Astrocyte (in vitro differentiated cells and primary cell): ENCODE measurements at regions not wholly inside any gene's neighbourhood (a gene's known extent, or its start where the extent isn't known, plus 50 kb on each side); places are given as distances from the start of the nearest gene placed in this dataset.

ENCODE experiments used
- DNase-seq: peaks from one replicate; pipeline ENCODE4 v3.0.0-alpha.2; 2010; ENCODE audit warnings: low read depth
- FAIRE-seq: peaks from 2 replicates; lab custom pipeline; 2011; peaks lifted over from hg19 to GRCh38; lab: Jason Lieb, UNC
- H2AFZ ChIP-seq: 2 replicates; pipeline ENCODE4 v1.6.0; 2012; ENCODE audit warnings: low read depth, low read length, inconsistent platforms
- H3K27ac ChIP-seq: 2 replicates; pipeline ENCODE4 v1.5.1; 2011; ENCODE audit warnings: low read depth, low read length, inconsistent platforms
- H3K27me3 ChIP-seq: 2 replicates; pipeline ENCODE4 v1.6.0; 2011; ENCODE audit warnings: low read length, inconsistent platforms; ENCODE audit not compliant: insufficient read depth
- H3K36me3 ChIP-seq: 2 replicates; pipeline ENCODE4 v1.5.1; 2011; ENCODE audit warnings: low read length, inconsistent platforms; ENCODE audit not compliant: insufficient read depth
- H3K4me1 ChIP-seq: 2 replicates; pipeline ENCODE4 v1.5.1; 2011; ENCODE audit warnings: low read length, inconsistent platforms; ENCODE audit not compliant: insufficient read depth
- H3K4me2 ChIP-seq: 2 replicates; pipeline ENCODE4 v1.6.0; 2012; ENCODE audit warnings: low read length, inconsistent platforms
- H3K4me3 ChIP-seq: 2 replicates; pipeline ENCODE4 v1.5.1; 2011; ENCODE audit warnings: low read depth, mild to moderate bottlenecking, low read length, inconsistent platforms; ENCODE audit not compliant: insufficient read depth
- H3K79me2 ChIP-seq: 2 replicates; pipeline ENCODE4 v1.6.0; 2012; ENCODE audit warnings: mild to moderate bottlenecking, low read length, inconsistent platforms; ENCODE audit not compliant: insufficient read depth
- H3K9ac ChIP-seq: 2 replicates; pipeline ENCODE4 v1.6.0; 2012; ENCODE audit warnings: mild to moderate bottlenecking, low read length, inconsistent platforms
- H3K9me3 ChIP-seq: 2 replicates; pipeline ENCODE4 v1.5.1; 2012; ENCODE audit warnings: low read depth, mild to moderate bottlenecking, low read length, inconsistent platforms; ENCODE audit not compliant: insufficient read depth
- H4K20me1 ChIP-seq: 2 replicates; pipeline ENCODE4 v1.6.0; 2012; ENCODE audit warnings: low read length, inconsistent platforms; ENCODE audit not compliant: insufficient read depth
- H3K27ac Mint-ChIP-seq: one replicate; pipeline ENCODE4 v1.8.0; 2021; ENCODE audit warnings: mild to moderate bottlenecking, mixed read lengths; ENCODE audit not compliant: unreplicated experiment
- H3K27me3 Mint-ChIP-seq: one replicate; pipeline ENCODE4 v1.8.0; 2021; ENCODE audit warnings: low read depth, mixed read lengths; ENCODE audit not compliant: unreplicated experiment
- H3K36me3 Mint-ChIP-seq: one replicate; pipeline ENCODE4 v1.8.0; 2021; ENCODE audit warnings: low read depth, mixed read lengths; ENCODE audit not compliant: unreplicated experiment
- H3K4me1 Mint-ChIP-seq: one replicate; pipeline ENCODE4 v1.8.0; 2021; ENCODE audit warnings: low read depth, mixed read lengths; ENCODE audit not compliant: unreplicated experiment
- H3K4me3 Mint-ChIP-seq: one replicate; pipeline ENCODE4 v1.8.0; 2021; ENCODE audit warnings: mild to moderate bottlenecking, moderate library complexity, mixed read lengths; ENCODE audit not compliant: unreplicated experiment
- H3K9me3 Mint-ChIP-seq: one replicate; pipeline ENCODE4 v1.8.0; 2021; ENCODE audit warnings: mild to moderate bottlenecking, mixed read lengths; ENCODE audit not compliant: unreplicated experiment
- CTCF ChIP-seq: IDR thresholded peaks from 2 replicates; pipeline ENCODE4 v1.5.1; 2011; ENCODE audit warnings: low read depth, mild to moderate bottlenecking, inconsistent platforms, low read length, moderate library complexity; ENCODE audit not compliant: insufficient read depth
- EZH2 ChIP-seq: IDR thresholded peaks from 2 replicates; pipeline ENCODE4 v1.6.1; 2012; ENCODE audit warnings: mild to moderate bottlenecking, low read length, inconsistent platforms; ENCODE audit not compliant: insufficient read depth

GRCh38 chr9:73474625-73475024, 323.0 kb downstream of the ANXA1 start:
- Histone ChIP-seq H2AFZ (no peak overlapping the region), H3K36me3 (no peaks in the 10 kb centered on the region), H3K27me3 (no peaks in the 10 kb centered on the region), H3K9ac (no peak overlapping the region), H3K4me1 (no peaks in the 10 kb centered on the region), H3K4me2 (no peak overlapping the region), H4K20me1 (no peaks in the 10 kb centered on the region), H3K4me3 (no peak overlapping the region), H3K27ac (no peak overlapping the region), H3K79me2 (no peaks in the 10 kb centered on the region), H3K9me3 (no peaks in the 10 kb centered on the region)
- no peaks in the 10 kb centered on the region for H3K4me1 Mint-ChIP-seq
- H3K27ac Mint-ChIP-seq, result no peak overlapping the region
- peaks cover 3% of the 10 kb centered on the region for H3K9me3 Mint-ChIP-seq
- peaks cover 8% of the 10 kb centered on the region for H3K36me3 Mint-ChIP-seq
- no peak for DNase-seq
- no peaks in the 10 kb centered on the region for H3K27me3 Mint-ChIP-seq
- TF ChIP-seq EZH2 (no peak), CTCF (no peak)
- H3K4me3 Mint-ChIP-seq, result no peak overlapping the region
- no peak for FAIRE-seq

GRCh38 chr9:73494894-73495293, 343.2 kb downstream of the ANXA1 start:
- Histone ChIP-seq H3K9me3 (no peaks in the 10 kb centered on the region), H3K27ac (no peak overlapping the region), H4K20me1 (no peaks in the 10 kb centered on the region), H3K4me1 (no peaks in the 10 kb centered on the region), H2AFZ (no peak overlapping the region), H3K79me2 (no peaks in the 10 kb centered on the region), H3K4me3 (no peak overlapping the region), H3K4me2 (no peak overlapping the region), H3K36me3 (no peaks in the 10 kb centered on the region), H3K9ac (no peak overlapping the region), H3K27me3 (no peaks in the 10 kb centered on the region)
- Mint-ChIP-seq H3K4me3 (no peak overlapping the region), H3K27ac (no peak overlapping the region), H3K9me3 (peaks cover 2% of the 10 kb centered on the region), H3K4me1 (no peaks in the 10 kb centered on the region), H3K36me3 (no peaks in the 10 kb centered on the region), H3K27me3 (peaks cover 2% of the 10 kb centered on the region)
- TF ChIP-seq CTCF (no peak), EZH2 (no peak)
- FAIRE-seq (no peak), DNase-seq (no peak)

- Histone ChIP-seq H3K4me2 (no peak overlapping the region), H3K9me3 (no peaks in the 10 kb centered on the region), H2AFZ (no peak overlapping the region), H3K4me1 (no peaks in the 10 kb centered on the region), H3K4me3 (no peak overlapping the region), H3K9ac (no peak overlapping the region), H3K79me2 (no peaks in the 10 kb centered on the region), H3K27me3 (no peaks in the 10 kb centered on the region), H4K20me1 (no peaks in the 10 kb centered on the region), H3K27ac (no peak overlapping the region), H3K36me3 (no peaks in the 10 kb centered on the region)
- H3K4me1 Mint-ChIP-seq, result no peaks in the 10 kb centered on the region
- no peak for DNase-seq
- H3K27me3 Mint-ChIP-seq, result no peaks in the 10 kb centered on the region
- no peaks in the 10 kb centered on the region for H3K36me3 Mint-ChIP-seq
- H3K4me3 Mint-ChIP-seq, result no peak overlapping the region
- no peak for FAIRE-seq
- no peak overlapping the region for H3K27ac Mint-ChIP-seq
- TF ChIP-seq CTCF (no peak), EZH2 (no peak)
- H3K9me3 Mint-ChIP-seq, result peaks cover 2% of the 10 kb centered on the region
These were observed 346.1 kb downstream of the ANXA1 start for GRCh38 chr9:73497796-73498195.
